Mucosa of rectum (tissue), 2 donors: ENCODE measurements at regions not wholly inside any gene's neighbourhood (a gene's known extent, or its start where the extent isn't known, plus 50 kb on each side); places are given as distances from the start of the nearest gene placed in this dataset.

Experiments used
- H3K27ac ChIP-seq, 2 donors: one replicate each; pipeline ENCODE4 v1.7.0; 2013; ENCODE audit warnings: inconsistent platforms in 2 of 2, low read depth in 2 of 2, low read length in 2 of 2
- H3K27me3 ChIP-seq, 2 donors: one replicate each; pipeline ENCODE4 v1.7.0; 2013; ENCODE audit warnings: low read length in 2 of 2; ENCODE audit not compliant: control insufficient read depth in 2 of 2, insufficient read depth in 2 of 2
- H3K36me3 ChIP-seq, 2 donors: one replicate each; pipeline ENCODE4 v1.7.0; 2013; ENCODE audit warnings: low read length in 2 of 2; ENCODE audit not compliant: control insufficient read depth in 2 of 2, insufficient read depth in 2 of 2
- H3K4me1 ChIP-seq, 2 donors: one replicate each; pipeline ENCODE4 v1.7.0; 2013; ENCODE audit warnings: low read length in 2 of 2, mild to moderate bottlenecking in 1 of 2; ENCODE audit not compliant: control insufficient read depth in 2 of 2, insufficient read depth in 2 of 2
- H3K4me3 ChIP-seq, 2 donors: one replicate each; pipeline ENCODE4 v1.7.0; 2013; ENCODE audit warnings: low read length in 2 of 2
- H3K9ac ChIP-seq, 2 donors: one replicate each; pipeline ENCODE4 v1.7.0; 2013; ENCODE audit warnings: low read length in 2 of 2, low read depth in 1 of 2, mild to moderate bottlenecking in 1 of 2
- H3K9me3 ChIP-seq, 2 donors: one replicate each; pipeline ENCODE4 v1.7.0; 2013; ENCODE audit warnings: low read length in 2 of 2; ENCODE audit not compliant: control insufficient read depth in 2 of 2
- donor health status: healthy.
- donor health status: Normal muscosa, but diverticular disease.

DNA sequence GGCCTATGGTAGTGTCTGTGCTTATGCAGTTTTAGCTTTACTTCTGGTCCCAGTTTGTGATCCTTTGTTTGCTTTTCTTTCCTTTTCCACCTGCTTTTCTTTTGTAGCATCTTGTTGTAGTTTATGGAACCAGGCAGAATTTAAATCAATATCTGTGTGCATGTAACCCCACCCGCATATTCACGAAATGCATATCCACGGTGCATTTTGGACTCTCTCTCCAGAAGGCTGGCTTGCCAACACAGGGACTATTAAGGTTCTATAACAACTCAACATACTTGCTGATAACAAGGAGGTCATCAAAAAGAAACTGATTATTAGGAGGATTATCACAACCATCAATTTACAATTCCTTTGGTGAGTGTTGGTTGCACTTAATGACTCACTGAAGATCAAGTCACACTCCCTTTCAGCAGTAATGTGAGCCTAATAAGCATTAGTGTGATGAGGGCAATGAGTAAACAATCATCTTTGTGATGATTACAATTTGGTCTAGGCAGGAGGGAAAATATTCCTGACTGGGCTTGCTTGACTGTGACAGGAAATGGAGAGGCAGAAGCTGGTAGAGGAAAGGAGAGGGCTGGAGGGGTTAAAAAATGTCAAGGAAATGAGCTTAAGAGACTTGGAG, 378.6 kb downstream of the REEP3 start:
- Histone ChIP-seq H3K36me3 (no peaks in the 10 kb centered on the region), H3K27me3 (no peaks in the 10 kb centered on the region), H3K9ac (no peak overlapping the region), H3K27ac (no peak overlapping the region), H3K9me3 (no peaks in the 10 kb centered on the region), H3K4me3 (no peak overlapping the region), H3K4me1 (no peaks in the 10 kb centered on the region)

DNA sequence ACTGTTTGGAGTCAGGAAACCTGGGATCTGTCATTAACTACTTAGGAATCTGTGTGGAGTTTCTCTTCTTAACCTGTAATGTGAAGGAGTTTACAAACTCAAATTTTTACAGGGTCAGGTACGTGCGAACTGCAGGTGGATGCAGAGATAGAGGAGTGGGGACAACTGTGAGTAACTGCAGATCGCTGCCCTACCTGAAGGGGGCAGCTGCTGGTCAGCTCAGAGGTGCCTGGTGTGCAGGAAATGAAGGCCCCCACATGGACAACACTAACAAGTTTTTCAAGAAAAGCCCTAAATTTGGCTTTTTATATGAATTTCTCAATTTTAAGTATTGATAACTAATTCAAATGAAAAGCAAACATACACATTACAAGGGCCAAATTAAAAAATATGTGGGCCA, 380.0 kb downstream of the REEP3 start:
- Histone ChIP-seq H3K27ac (no peak overlapping the region), H3K4me1 (no peaks in the 10 kb centered on the region), H3K9ac (no peak overlapping the region), H3K9me3 (no peaks in the 10 kb centered on the region), H3K27me3 (no peaks in the 10 kb centered on the region), H3K36me3 (no peaks in the 10 kb centered on the region), H3K4me3 (no peak overlapping the region)

DNA sequence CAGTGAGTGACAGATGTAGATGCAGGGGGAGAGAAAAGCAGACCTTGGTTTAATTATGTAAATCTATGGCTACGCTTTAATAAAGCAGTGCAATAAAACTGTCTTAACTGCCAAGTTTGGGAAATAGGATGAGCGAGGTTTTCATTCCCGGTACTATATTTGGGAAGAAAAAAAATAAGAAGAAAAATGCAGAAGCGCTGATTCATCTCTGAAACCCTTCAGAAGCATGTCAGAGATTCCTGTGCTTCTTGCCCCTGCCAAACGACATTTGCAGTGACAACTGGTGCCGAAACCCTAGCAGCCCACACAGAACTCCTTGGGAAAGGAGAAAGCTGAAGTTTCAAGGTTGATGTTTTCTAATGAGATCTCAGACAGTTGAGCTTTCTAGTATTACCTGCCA, 380.7 kb downstream of the REEP3 start:
- no peak overlapping the region for H3K4me3 ChIP-seq
- H3K9ac ChIP-seq: no peak overlapping the region
- no peaks in the 10 kb centered on the region for H3K9me3 ChIP-seq
- no peak overlapping the region for H3K27ac ChIP-seq
- no peaks in the 10 kb centered on the region for H3K4me1 ChIP-seq
- no peaks in the 10 kb centered on the region for H3K27me3 ChIP-seq
- no peaks in the 10 kb centered on the region for H3K36me3 ChIP-seq

DNA sequence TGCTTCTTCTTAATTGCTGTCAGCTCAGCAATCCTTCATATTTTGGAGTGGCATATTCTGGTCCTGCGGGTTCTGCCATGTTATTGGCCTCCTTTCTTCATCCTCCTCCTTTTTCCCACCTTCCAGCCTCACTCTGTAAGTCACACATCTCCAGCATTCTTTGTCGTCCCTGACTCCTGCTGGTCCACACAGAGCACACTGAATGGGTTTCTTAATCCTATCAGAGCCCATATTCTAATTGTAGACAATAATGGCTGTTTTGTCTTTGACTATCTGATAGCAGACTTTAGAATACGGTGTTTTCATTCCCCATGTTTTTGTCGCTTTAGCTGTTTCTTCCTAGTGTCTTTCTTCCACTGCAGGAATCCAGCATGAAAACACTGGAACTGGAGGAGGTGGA, 389.6 kb downstream of the REEP3 start:
- no peaks in the 10 kb centered on the region for H3K27me3 ChIP-seq
- H3K4me3 ChIP-seq: no peak overlapping the region
- H3K27ac ChIP-seq: no peak overlapping the region
- H3K9ac ChIP-seq: no peak overlapping the region
- no peaks in the 10 kb centered on the region for H3K9me3 ChIP-seq
- H3K4me1 ChIP-seq: no peaks in the 10 kb centered on the region
- no peaks in the 10 kb centered on the region for H3K36me3 ChIP-seq

DNA sequence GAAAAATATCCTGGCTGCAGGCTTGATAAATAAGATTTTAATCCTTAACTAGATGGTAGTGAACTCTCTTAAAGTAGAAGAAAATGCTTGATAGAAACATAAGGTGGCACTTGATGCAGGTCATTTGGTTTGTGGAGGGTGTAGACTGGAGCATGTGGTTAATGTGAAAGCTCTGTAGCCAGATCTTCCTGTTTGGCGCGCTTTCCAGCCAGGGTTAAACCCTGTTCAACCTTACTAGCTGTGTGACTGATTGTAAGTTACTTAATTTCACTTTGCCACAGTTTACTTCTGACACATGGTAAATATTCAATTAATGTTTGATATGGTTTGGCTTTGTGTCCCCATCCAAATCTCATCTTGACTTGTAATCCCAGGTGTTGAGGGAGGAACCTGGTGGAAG, 394.0 kb downstream of the REEP3 start:
- Histone ChIP-seq H3K36me3 (no peaks in the 10 kb centered on the region), H3K9ac (no peak overlapping the region), H3K27me3 (no peaks in the 10 kb centered on the region)

DNA sequence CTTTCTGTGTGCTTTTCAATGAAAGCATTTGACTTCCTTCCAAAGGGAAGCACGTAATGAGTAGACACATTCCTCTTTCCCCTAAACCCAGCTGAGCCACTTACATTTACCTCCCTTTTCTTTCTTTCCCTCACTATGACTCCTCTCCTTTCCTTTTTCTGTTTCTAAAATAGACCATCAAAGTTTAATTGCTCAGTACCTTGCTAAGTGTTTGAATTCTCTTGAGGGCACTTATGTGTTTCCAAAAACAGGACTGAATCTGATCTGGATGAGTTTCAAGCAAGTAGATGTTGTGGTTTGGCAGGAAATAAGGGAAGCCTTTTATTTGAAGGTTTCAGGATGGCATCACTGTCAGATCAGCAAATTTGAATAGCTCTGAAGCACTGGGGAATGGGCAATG, 396.2 kb downstream of the REEP3 start:
- Histone ChIP-seq H3K36me3 (no peaks in the 10 kb centered on the region), H3K4me3 (no peak overlapping the region), H3K9ac (no peak overlapping the region), H3K27ac (no peak overlapping the region), H3K4me1 (no peaks in the 10 kb centered on the region), H3K9me3 (no peaks in the 10 kb centered on the region), H3K27me3 (no peaks in the 10 kb centered on the region)

More for the DNA sequence above, 394.0 kb downstream of the REEP3 start:
- H3K4me1 ChIP-seq: no peaks in the 10 kb centered on the region
- H3K27ac ChIP-seq: no peak overlapping the region
- H3K4me3 ChIP-seq: no peak overlapping the region
- H3K9me3 ChIP-seq: no peaks in the 10 kb centered on the region

DNA sequence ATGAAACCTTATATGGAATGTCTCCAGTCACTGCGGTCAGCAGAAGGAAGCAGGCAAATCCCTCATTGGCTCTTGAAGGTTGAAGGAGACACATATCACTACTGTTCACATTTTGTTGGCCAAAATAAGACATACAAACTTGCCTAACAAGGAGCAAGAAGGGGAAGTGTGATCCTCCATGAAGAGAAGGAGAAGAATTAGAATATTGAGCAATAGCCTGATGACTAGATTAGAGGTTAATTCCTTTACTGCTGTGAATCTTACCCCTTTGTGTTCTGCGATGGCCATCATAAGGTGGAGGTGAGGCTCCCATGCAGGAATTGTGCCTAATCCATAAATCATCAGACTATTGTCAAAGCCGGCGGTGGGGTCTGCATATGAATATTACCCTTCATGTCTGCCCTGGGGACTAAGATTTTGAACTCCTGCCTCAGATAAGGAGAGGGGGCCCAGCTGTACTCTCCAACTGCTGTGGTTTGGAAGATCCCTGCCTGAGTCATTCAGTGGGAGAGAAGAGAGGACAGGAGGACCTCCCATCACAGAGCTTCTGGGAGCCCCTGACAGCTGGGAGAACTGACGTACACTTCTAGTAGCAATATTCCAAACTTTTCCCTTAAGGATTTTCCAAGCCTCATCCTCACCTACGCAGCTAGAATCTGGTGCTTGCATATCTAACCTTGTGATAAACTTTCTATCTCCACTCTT, 398.5 kb downstream of the REEP3 start:
- no peak overlapping the region for H3K4me3 ChIP-seq
- H3K4me1 ChIP-seq: no peaks in the 10 kb centered on the region
- H3K9me3 ChIP-seq: no peaks in the 10 kb centered on the region
- H3K27me3 ChIP-seq: no peaks in the 10 kb centered on the region
- H3K27ac ChIP-seq: no peak overlapping the region
- no peaks in the 10 kb centered on the region for H3K36me3 ChIP-seq
- H3K9ac ChIP-seq: no peak overlapping the region

DNA sequence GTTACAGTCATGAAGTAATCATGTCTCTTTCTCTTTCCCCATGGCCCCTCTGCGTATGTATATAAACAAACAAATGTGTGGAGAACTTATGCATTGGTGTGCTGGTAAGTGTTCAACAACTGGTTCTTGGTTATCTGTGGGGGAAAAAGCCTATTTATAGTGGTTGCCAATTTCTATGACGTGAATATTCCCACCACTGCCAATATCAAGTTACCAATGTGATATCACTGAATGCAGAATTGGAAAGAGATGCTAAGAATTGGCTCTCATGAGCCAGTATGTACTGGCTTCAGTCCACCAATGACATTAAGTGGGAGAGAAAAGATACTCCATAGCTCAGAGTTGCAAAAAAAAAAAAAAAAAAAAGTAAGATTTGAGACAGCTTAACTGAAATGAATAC, 399.7 kb downstream of the REEP3 start:
- Histone ChIP-seq H3K4me3 (no peak overlapping the region), H3K9me3 (no peaks in the 10 kb centered on the region), H3K27ac (no peak overlapping the region), H3K36me3 (no peaks in the 10 kb centered on the region), H3K4me1 (no peaks in the 10 kb centered on the region), H3K9ac (no peak overlapping the region), H3K27me3 (no peaks in the 10 kb centered on the region)

DNA sequence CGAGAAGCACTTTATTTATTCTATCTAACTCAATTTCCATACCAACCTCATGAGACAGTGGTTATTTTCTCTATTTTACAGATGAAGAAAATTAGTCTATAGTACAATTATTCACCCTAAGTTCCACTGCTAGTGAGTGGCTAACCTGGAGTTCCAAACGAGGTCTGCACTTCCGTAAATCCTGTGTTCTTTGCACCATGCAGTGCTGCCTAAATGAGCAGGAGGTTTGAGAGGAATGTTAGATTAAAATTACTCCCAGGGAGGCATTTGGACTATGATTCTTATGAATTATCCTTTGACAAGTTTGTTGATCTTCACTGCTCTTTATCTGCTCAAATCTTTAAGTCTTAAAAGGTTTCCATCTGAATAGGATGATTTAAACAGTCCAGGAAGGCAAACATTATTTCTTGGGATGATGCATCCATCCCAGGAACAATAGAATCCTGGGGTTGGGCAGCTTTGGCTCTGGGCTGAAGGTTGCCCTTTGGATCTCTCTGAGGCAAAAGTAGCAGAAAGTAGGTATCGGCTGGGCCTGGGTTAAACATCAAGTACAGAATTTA, 400.8 kb downstream of the REEP3 start:
- H3K36me3 ChIP-seq: no peaks in the 10 kb centered on the region
- no peak overlapping the region for H3K27ac ChIP-seq
- no peaks in the 10 kb centered on the region for H3K9me3 ChIP-seq
- no peaks in the 10 kb centered on the region for H3K27me3 ChIP-seq
- no peak overlapping the region for H3K4me3 ChIP-seq
- no peak overlapping the region for H3K9ac ChIP-seq
- H3K4me1 ChIP-seq: no peaks in the 10 kb centered on the region

DNA sequence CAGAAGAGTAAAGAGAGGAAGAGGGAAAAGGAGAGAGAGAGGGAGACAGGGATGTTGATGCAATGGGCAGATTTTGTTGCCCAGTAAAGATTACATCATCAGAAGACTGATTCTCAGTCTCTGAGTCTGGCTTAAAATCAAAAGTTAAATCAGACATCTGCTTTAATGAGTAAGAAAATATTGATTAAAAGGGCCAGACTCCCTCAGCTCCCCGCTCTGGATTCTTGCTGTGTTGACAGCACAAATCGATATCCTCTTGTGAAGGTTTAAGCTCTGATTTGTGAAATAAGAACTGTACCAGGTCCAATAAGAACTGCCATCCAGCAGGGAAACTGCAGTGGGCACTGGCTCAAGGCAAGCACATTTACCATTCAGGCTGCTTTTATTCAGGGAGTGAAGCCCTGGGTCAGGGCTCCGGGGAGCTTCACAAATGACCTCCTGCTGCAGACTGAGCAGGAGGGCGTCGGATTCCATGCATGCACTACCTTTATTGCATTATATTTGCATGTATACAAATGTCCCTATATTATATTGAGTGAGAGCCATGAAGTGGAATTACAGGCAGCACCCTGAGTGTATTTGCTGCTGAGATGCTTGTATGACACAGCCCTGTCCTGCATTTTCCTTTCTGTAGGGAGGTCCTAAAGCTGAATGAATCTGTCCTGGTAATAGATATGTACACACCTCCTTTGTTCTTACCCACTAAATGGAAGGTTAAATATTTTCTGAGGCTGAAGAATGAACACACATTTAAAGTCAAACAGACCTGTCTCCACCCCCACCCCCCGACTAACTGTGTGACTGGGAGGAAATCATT, 401.5 kb downstream of the REEP3 start:
- Histone ChIP-seq H3K36me3 (no peaks in the 10 kb centered on the region), H3K9me3 (no peaks in the 10 kb centered on the region), H3K27me3 (no peaks in the 10 kb centered on the region), H3K9ac (no peak overlapping the region), H3K4me1 (no peaks in the 10 kb centered on the region), H3K4me3 (no peak overlapping the region), H3K27ac (no peak overlapping the region)
